SK-N-SH treated with all-trans-retinoic acid at 6 μM for 48 hours (cell line): ENCODE measurements at regions not wholly inside any gene's neighbourhood (a gene's known extent, or its start where the extent isn't known, plus 50 kb on each side); places are given as distances from the start of the nearest gene placed in this dataset.

Source experiments
- ATAC-seq: fragments of 200-7000 bp; cut with Tn5 transposase; 3 replicates; pipeline ENCODE4 v1.9.1; 2020; ENCODE audit warnings: mild to moderate bottlenecking, moderate library complexity
- ARNTL ChIP-seq: fragments of 450-650 bp; formaldehyde crosslinking; IDR thresholded peaks from 2 replicates; pipeline ENCODE4 v1.5.0; 2020; ENCODE audit warnings: low read depth, mild to moderate bottlenecking, moderate library complexity, borderline replicate concordance
- BACH2 ChIP-seq: fragments of 250-450 bp; sonication (Bioruptor Pico); IDR thresholded peaks from 2 replicates; pipeline ENCODE4 v1.9.0; 2021; ENCODE audit warnings: mild to moderate bottlenecking, borderline replicate concordance
- CREB5 ChIP-seq: fragments of 250-450 bp; sonication (Bioruptor Pico); IDR thresholded peaks from 2 replicates; pipeline ENCODE4 v1.5.1; 2020; ENCODE audit warnings: low read depth, mild to moderate bottlenecking, moderate library complexity
- CSDC2 ChIP-seq: fragments of 250-450 bp; sonication (Bioruptor Pico); IDR thresholded peaks from 2 replicates; pipeline ENCODE4 v1.5.0; 2020; ENCODE audit warnings: mild to moderate bottlenecking, moderate library complexity
- CSRNP3 ChIP-seq: fragments of 250-450 bp; sonication (Bioruptor Pico); IDR thresholded peaks from 2 replicates; pipeline ENCODE4 v1.5.1; 2021; ENCODE audit warnings: mild to moderate bottlenecking, moderate library complexity
- ESRRG ChIP-seq: fragments of 250-450 bp; sonication (Bioruptor Pico); IDR thresholded peaks from 2 replicates; pipeline ENCODE4 v1.6.1; 2021; ENCODE audit warnings: mild to moderate bottlenecking
- GLIS3 ChIP-seq: fragments of 250-450 bp; sonication (Bioruptor Pico); IDR thresholded peaks from 2 replicates; pipeline ENCODE4 v1.5.0; 2020; ENCODE audit warnings: mild to moderate bottlenecking, moderate library complexity
- ISL1 ChIP-seq: fragments of 250-450 bp; sonication (Bioruptor Pico); IDR thresholded peaks from 2 replicates; pipeline ENCODE4 v2.1.2; 2022; ENCODE audit warnings: mild to moderate bottlenecking, moderate library complexity
- OSR1 ChIP-seq: fragments of 250-450 bp; sonication (Bioruptor Pico); IDR thresholded peaks from 2 replicates; pipeline ENCODE4 v1.8.0; 2022; ENCODE audit warnings: moderate library complexity, mild to moderate bottlenecking, inconsistent platforms
- PATZ1 ChIP-seq: fragments of 250-450 bp; sonication (Bioruptor Pico); IDR thresholded peaks from 2 replicates; pipeline ENCODE4 v1.8.0; 2020; ENCODE audit warnings: mild to moderate bottlenecking, moderate library complexity, borderline replicate concordance
- POU6F1 ChIP-seq: fragments of 250-450 bp; sonication (Bioruptor Pico); IDR thresholded peaks from 2 replicates; pipeline ENCODE4 v1.8.0; 2021; ENCODE audit warnings: low read depth, mild to moderate bottlenecking, moderate library complexity, borderline replicate concordance
- PPARA ChIP-seq: fragments of 250-450 bp; sonication (Bioruptor Pico); IDR thresholded peaks from 2 replicates; pipeline ENCODE4 v1.5.0; 2020; ENCODE audit warnings: mild to moderate bottlenecking, borderline replicate concordance
- RARB ChIP-seq: fragments of 250-450 bp; sonication (Bioruptor Pico); IDR thresholded peaks from 2 replicates; pipeline ENCODE4 v1.8.0; 2021; ENCODE audit warnings: mild to moderate bottlenecking, moderate library complexity
- SNAI2 ChIP-seq: fragments of 250-450 bp; sonication (Bioruptor Pico); IDR thresholded peaks from 2 replicates; pipeline ENCODE4 v1.5.0; 2020; ENCODE audit warnings: mild to moderate bottlenecking, moderate library complexity
- TCF4 ChIP-seq: fragments of 250-450 bp; sonication (Bioruptor Pico); IDR thresholded peaks from 2 replicates; pipeline ENCODE4 v1.8.0; 2021; ENCODE audit warnings: mild to moderate bottlenecking, moderate library complexity, borderline replicate concordance
- TOX ChIP-seq: fragments of 250-450 bp; sonication (Bioruptor Pico); IDR thresholded peaks from 2 replicates; pipeline ENCODE4 v1.8.0; 2021; ENCODE audit warnings: mild to moderate bottlenecking, moderate library complexity, borderline replicate concordance
- TSHZ2 ChIP-seq: fragments of 250-450 bp; sonication (Bioruptor Pico); IDR thresholded peaks from 2 replicates; pipeline ENCODE4 v1.5.0; 2020; ENCODE audit warnings: mild to moderate bottlenecking, moderate library complexity
- ZC3H10 ChIP-seq: fragments of 250-450 bp; sonication (Bioruptor Pico); IDR thresholded peaks from 2 replicates; pipeline ENCODE4 v1.5.1; 2021; ENCODE audit warnings: mild to moderate bottlenecking, moderate library complexity
- ZFP30 ChIP-seq: fragments of 450-650 bp; formaldehyde crosslinking; IDR thresholded peaks from 2 replicates; pipeline ENCODE4 v1.5.0; 2022; ENCODE audit warnings: mild to moderate bottlenecking, moderate library complexity
- ZNF565 ChIP-seq: fragments of 450-650 bp; formaldehyde crosslinking; conservative IDR thresholded peaks from 2 replicates; pipeline ENCODE4 v1.5.0; 2020; ENCODE audit warnings: low read depth, mild to moderate bottlenecking, moderate library complexity
- ZNF8 ChIP-seq: fragments of 450-650 bp; formaldehyde crosslinking; IDR thresholded peaks from 2 replicates; pipeline ENCODE4 v1.5.0; 2020; ENCODE audit warnings: mild to moderate bottlenecking, moderate library complexity

- no peak for TF ChIP-seq CSDC2
- TF ChIP-seq TCF4, result no peak
- TF ChIP-seq ZNF565 (CRISPR knock-in tag), result no peak
- TF ChIP-seq SNAI2 (CRISPR knock-in tag), result no peak
- no peak for TF ChIP-seq ZFP30 (CRISPR knock-in tag)
- TF ChIP-seq PPARA (CRISPR knock-in tag), result no peak
- TF ChIP-seq ISL1, result no peak
- no peak for TF ChIP-seq ESRRG (CRISPR knock-in tag)
- TF ChIP-seq BACH2 (CRISPR knock-in tag), result no peak
- no peak for TF ChIP-seq TOX
- no peak for ATAC-seq
These were observed 188.2 kb upstream of the AGAP1 start for GRCh38 chr2:235305678-235306077.

GRCh38 chr2:235311044-235311443 is 182.8 kb upstream of the AGAP1 start:
- no peak for ATAC-seq
- TF ChIP-seq CSDC2 (no peak), CSRNP3 (CRISPR knock-in tag) (no peak), ZNF8 (CRISPR knock-in tag) (peak; percentile 82), PPARA (CRISPR knock-in tag) (no peak)

- ATAC-seq, result no peak
- no peak for TF ChIP-seq POU6F1 (CRISPR knock-in tag)
- TF ChIP-seq TCF4, result no peak
- no peak for TF ChIP-seq RARB
- no peak for TF ChIP-seq CREB5
- TF ChIP-seq OSR1, result no peak
- no peak for TF ChIP-seq GLIS3 (CRISPR knock-in tag)
- TF ChIP-seq ZC3H10, result no peak
- TF ChIP-seq ARNTL (CRISPR knock-in tag), result no peak
- TF ChIP-seq PATZ1, result no peak
- no peak for TF ChIP-seq ZNF8 (CRISPR knock-in tag)
These were observed 181.3 kb upstream of the AGAP1 start for GRCh38 chr2:235312571-235312970.

GRCh38 chr2:235314371-235314930 is 179.4 kb upstream of the AGAP1 start:
- no peak; the same call in 2 of the 3 replicates for ATAC-seq
- TF ChIP-seq TCF4 (no peak), ISL1 (no peak), OSR1 (no peak), ZC3H10 (no peak), CSDC2 (no peak), TSHZ2 (CRISPR knock-in tag) (no peak), POU6F1 (CRISPR knock-in tag) (no peak), RARB (no peak), BACH2 (CRISPR knock-in tag) (no peak), ZNF8 (CRISPR knock-in tag) (no peak), ESRRG (CRISPR knock-in tag) (no peak), PATZ1 (no peak), ARNTL (CRISPR knock-in tag) (no peak), ZFP30 (CRISPR knock-in tag) (no peak), TOX (no peak), GLIS3 (CRISPR knock-in tag) (no peak)
